Vagina (tissue), 2 donors: ENCODE measurements at regions not wholly inside any gene's neighbourhood (a gene's known extent, or its start where the extent isn't known, plus 50 kb on each side); places are given as distances from the start of the nearest gene placed in this dataset.

Experiments used
- CTCF ChIP-seq, 3 experiments: fragments of 450-650 bp in 2 of 3; fragments of 200-600 bp in 1 of 3; sonication (generic) in 1 of 3; IDR thresholded peaks; one replicate each; pipeline ENCODE4 v1.5.1; 2017 to 2019; ENCODE audit warnings: antibody characterized with exemption in 3 of 3, mild to moderate bottlenecking in 2 of 3, moderate library complexity in 2 of 3
- POLR2AphosphoS5 ChIP-seq, 2 donors: sonication (generic); formaldehyde crosslinking; IDR thresholded peaks; one replicate each; pipeline ENCODE4 v1.9.0; 2017; ENCODE audit warnings: antibody characterized with exemption in 2 of 2, mild to moderate bottlenecking in 2 of 2, low read depth in 1 of 2; ENCODE audit not compliant: insufficient read depth in 1 of 2

- TF ChIP-seq CTCF (IDR thresholded peaks at IDR 0.05) (no peak), POLR2AphosphoS5 (IDR thresholded peaks at IDR 0.05; ENCODE audit: insufficient read depth in 1 of 2, low read depth in 1 of 2) (no peak)
Observed at GRCh38 chr13:87089391-87089790, 581.8 kb upstream of the SLITRK5 start.
